ENCODE measurements at regions not wholly inside any gene's neighbourhood (a gene's known extent, or its start where the extent isn't known, plus 50 kb on each side); places are given as distances from the start of the nearest gene placed in this dataset.
A peak's percentile ranks its signal among the peaks of the same experiment; 100 is the strongest.

GRCh38 chr4:53707491-53707890 lies 116.2 kb upstream of the LNX1 start:
- Histone ChIP-seq H2AFZ (ENCODE audit: low read depth) (no peak overlapping the region), H3K4me1 (ENCODE audit: low read depth, poor library complexity, severe bottlenecking) (peaks cover 40% of the 10 kb centered on the region), H3K79me2 (ENCODE audit: insufficient read depth, low read depth) (no peaks in the 10 kb centered on the region), H3K36me3 (ENCODE audit: insufficient read depth) (no peaks in the 10 kb centered on the region), H3K4me2 (no peak overlapping the region), H3K27ac (no peak overlapping the region), H3K9ac (no peak overlapping the region), H3K4me3 (IDR thresholded peaks at IDR 0.05; ENCODE audit: insufficient read depth, low read depth, low read length) (no peak overlapping the region), H4K20me1 (ENCODE audit: insufficient read depth) (no peaks in the 10 kb centered on the region), H3K27me3 (ENCODE audit: insufficient read depth, low read depth) (no peaks in the 10 kb centered on the region)
- TF ChIP-seq CTCF (conservative IDR thresholded peaks at IDR 0.05; ENCODE audit: low read depth, low read length): no peak

GRCh38 chr4:53706422-53707032 lies 115.2 kb upstream of the LNX1 start:
- no peaks in the 10 kb centered on the region for H4K20me1 ChIP-seq (ENCODE audit: insufficient read depth)
- H3K4me1 ChIP-seq (ENCODE audit: low read depth, poor library complexity, severe bottlenecking): peaks cover 46% of the 10 kb centered on the region
- no peak overlapping the region for H3K4me2 ChIP-seq
- no peak overlapping the region for H3K4me3 ChIP-seq (IDR thresholded peaks at IDR 0.05; ENCODE audit: insufficient read depth, low read depth, low read length)
- H3K36me3 ChIP-seq (ENCODE audit: insufficient read depth): no peaks in the 10 kb centered on the region
- TF ChIP-seq CTCF (conservative IDR thresholded peaks at IDR 0.05; ENCODE audit: low read depth, low read length): peak; percentile 75
- peak overlapping the region; percentile 28; the same call in 1 of the 2 replicates for H2AFZ ChIP-seq (ENCODE audit: low read depth)
- H3K79me2 ChIP-seq (ENCODE audit: insufficient read depth, low read depth): no peaks in the 10 kb centered on the region
- no peak overlapping the region for H3K27ac ChIP-seq
- H3K27me3 ChIP-seq (ENCODE audit: insufficient read depth, low read depth): no peaks in the 10 kb centered on the region
- H3K9ac ChIP-seq: no peak overlapping the region

GRCh38 chr4:53705972-53706371 lies 114.7 kb upstream of the LNX1 start:
- Histone ChIP-seq H3K4me2 (no peak overlapping the region), H3K36me3 (ENCODE audit: insufficient read depth) (no peaks in the 10 kb centered on the region; the same call in 1 of the 2 replicates), H3K27me3 (ENCODE audit: insufficient read depth, low read depth) (no peaks in the 10 kb centered on the region), H3K27ac (0 out of 2 replicates have a peak overlapping the region, but pooled peaks have one; percentile 24), H4K20me1 (ENCODE audit: insufficient read depth) (no peaks in the 10 kb centered on the region), H3K4me3 (IDR thresholded peaks at IDR 0.05; ENCODE audit: insufficient read depth, low read depth, low read length) (no peak overlapping the region), H3K9ac (no peak overlapping the region), H3K79me2 (ENCODE audit: insufficient read depth, low read depth) (no peaks in the 10 kb centered on the region), H3K4me1 (ENCODE audit: low read depth, poor library complexity, severe bottlenecking) (peaks cover 52% of the 10 kb centered on the region), H2AFZ (ENCODE audit: low read depth) (peak overlapping the region; percentile 28; the same call in 1 of the 2 replicates)
- TF ChIP-seq CTCF (conservative IDR thresholded peaks at IDR 0.05; ENCODE audit: low read depth, low read length): no peak

GRCh38 chr4:53705151-53705764 lies 114.0 kb upstream of the LNX1 start:
- no peak for TF ChIP-seq CTCF (conservative IDR thresholded peaks at IDR 0.05; ENCODE audit: low read depth, low read length)
- Histone ChIP-seq H3K4me3 (IDR thresholded peaks at IDR 0.05; ENCODE audit: insufficient read depth, low read depth, low read length) (no peak overlapping the region), H3K4me1 (ENCODE audit: low read depth, poor library complexity, severe bottlenecking) (peaks cover 59% of the 10 kb centered on the region), H3K27me3 (ENCODE audit: insufficient read depth, low read depth) (no peaks in the 10 kb centered on the region), H4K20me1 (ENCODE audit: insufficient read depth) (no peaks in the 10 kb centered on the region), H3K27ac (peak overlapping the region; percentile 24), H3K36me3 (ENCODE audit: insufficient read depth) (no peaks in the 10 kb centered on the region; the same call in 1 of the 2 replicates), H3K79me2 (ENCODE audit: insufficient read depth, low read depth) (no peaks in the 10 kb centered on the region), H3K4me2 (peak overlapping the region; percentile 44), H2AFZ (ENCODE audit: low read depth) (peak overlapping the region; percentile 25; the same call in 1 of the 2 replicates), H3K9ac (no peak overlapping the region)
